H1 (cell line): ENCODE measurements at regions not wholly inside any gene's neighbourhood (a gene's known extent, or its start where the extent isn't known, plus 50 kb on each side); places are given as distances from the start of the nearest gene placed in this dataset.

Experiments used
- CTCF ChIA-PET: fragments of 300-600 bp; sonication (Branson Sonifier 250); formaldehyde crosslinking; loops from one replicate; lab custom pipeline; 2021; ENCODE audit not compliant: partially characterized antibody; lab: Charles Lee
- POLR2A ChIA-PET: fragments of 300-600 bp; sonication (Branson Sonifier 250); formaldehyde crosslinking; loops from one replicate; lab custom pipeline; 2021; ENCODE audit warnings: inconsistent platforms; ENCODE audit not compliant: partially characterized antibody; lab: Charles Lee
- DNase-seq, 2 experiments: peaks; one replicate each; pipeline versions ENCODE4 v3.0.0 to v3.0.0-alpha.2; 2010 to 2022; ENCODE audit warnings: low spot score in 2 of 2, low read depth in 1 of 2, mixed read lengths in 1 of 2
- FAIRE-seq: peaks from 2 replicates; lab custom pipeline; 2011; peaks lifted over from hg19 to GRCh38; lab: Jason Lieb, UNC
- H2AFZ ChIP-seq: 2 replicates; pipeline ENCODE4 v1.8.1; 2012; ENCODE audit warnings: low read length, inconsistent platforms
- H2AK5ac ChIP-seq: 2 replicates; pipeline ENCODE4 v1.6.1; 2013; ENCODE audit warnings: low read depth, low read length
- H2BK120ac ChIP-seq: replicated peaks from 2 replicates; pipeline ENCODE3; 2013; ENCODE audit warnings: low read depth, low read length, inconsistent platforms
- H2BK12ac ChIP-seq: 2 replicates; pipeline ENCODE4 v1.6.1; 2013; ENCODE audit warnings: low read depth, low read length
- H2BK15ac ChIP-seq: 2 replicates; pipeline ENCODE4 v1.6.1; 2013; ENCODE audit warnings: low read length
- H2BK20ac ChIP-seq: 2 replicates; pipeline ENCODE4 v1.6.1; 2013; ENCODE audit warnings: low read length
- H2BK5ac ChIP-seq: 2 replicates; pipeline ENCODE4 v1.6.1; 2013; ENCODE audit warnings: low read depth, low read length
- H3K14ac ChIP-seq: 2 replicates; pipeline ENCODE4 v1.6.1; 2013; ENCODE audit warnings: inconsistent platforms; ENCODE audit not compliant: insufficient read length
- H3K18ac ChIP-seq: 2 replicates; pipeline ENCODE4 v1.6.1; 2013; ENCODE audit warnings: low read length; ENCODE audit errors: extremely low read depth
- H3K23ac ChIP-seq: 2 replicates; pipeline ENCODE4 v1.6.1; 2013; ENCODE audit warnings: inconsistent platforms; ENCODE audit not compliant: insufficient read length
- H3K23me2 ChIP-seq: 2 replicates; pipeline ENCODE4 v1.6.1; 2013; ENCODE audit warnings: low read depth, low read length
- H3K27ac ChIP-seq: 2 replicates; pipeline ENCODE4 v1.6.1; 2011; ENCODE audit warnings: low read depth, low read length, inconsistent platforms
- H3K27me3 ChIP-seq, 4 experiments: replicated peaks in 1 of 4; 1 replicate in 1 of 4; 2 replicates in 3 of 4; pipeline versions ENCODE4 v1.6.1 to v1.8.1; 2011 to 2013; ENCODE audit warnings: low read length in 3 of 4, mild to moderate bottlenecking in 3 of 4, inconsistent platforms in 2 of 4, mixed read lengths in 2 of 4, moderate library complexity in 1 of 4; ENCODE audit not compliant: control insufficient read depth in 3 of 4, insufficient read depth in 3 of 4; ENCODE audit errors: extremely low read depth in 1 of 4
- H3K36me3 ChIP-seq, 4 experiments: 2 replicates each; pipeline versions ENCODE4 v1.6.1 to v1.8.1; 2011 to 2013; ENCODE audit warnings: mild to moderate bottlenecking in 4 of 4, low read length in 3 of 4, moderate library complexity in 2 of 4, control low read depth in 1 of 4, inconsistent platforms in 1 of 4; ENCODE audit not compliant: insufficient read depth in 4 of 4, control insufficient read depth in 2 of 4
- H3K4ac ChIP-seq: replicated peaks from 2 replicates; pipeline ENCODE3; 2013; ENCODE audit warnings: low read length, low read depth, mixed read lengths, inconsistent platforms; ENCODE audit not compliant: insufficient read length
- H3K4me1 ChIP-seq, 4 experiments: replicated peaks in 1 of 4; 1 replicate in 1 of 4; 2 replicates in 3 of 4; pipeline versions ENCODE4 v1.6.1 to v1.8.1; 2011 to 2013; ENCODE audit warnings: low read length in 3 of 4, inconsistent platforms in 2 of 4, mixed read lengths in 1 of 4; ENCODE audit not compliant: insufficient read depth in 4 of 4, control insufficient read depth in 3 of 4
- H3K4me2 ChIP-seq, 2 experiments: 2 replicates each; pipeline versions ENCODE4 v1.6.1 to v1.8.1; 2011 to 2013; ENCODE audit warnings: low read depth in 2 of 2, low read length in 2 of 2, control low read depth in 1 of 2, inconsistent platforms in 1 of 2, mild to moderate bottlenecking in 1 of 2; ENCODE audit not compliant: insufficient read depth in 1 of 2
- H3K4me3 ChIP-seq, 4 experiments: fragments of 200-600, 300-600 bp in 1 of 4; sonication (generic), shearing (Covaris generic), sonication (Bioruptor Twin) in 1 of 4; 2 replicates each; pipeline versions ENCODE4 v1.5.1 to v1.8.1; 2011 to 2016; ENCODE audit warnings: low read length in 4 of 4, low read depth in 3 of 4, control low read depth in 2 of 4, inconsistent platforms in 2 of 4, mild to moderate bottlenecking in 2 of 4, mixed read lengths in 1 of 4, moderate library complexity in 1 of 4; ENCODE audit not compliant: insufficient read depth in 2 of 4; ENCODE audit errors: extremely low read depth in 1 of 4
- H3K56ac ChIP-seq: replicated peaks from 2 replicates; pipeline ENCODE3; 2013; ENCODE audit warnings: low read depth, mild to moderate bottlenecking, mixed read lengths, low read length, inconsistent platforms; ENCODE audit not compliant: insufficient read length
- H3K79me1 ChIP-seq: 2 replicates; pipeline ENCODE4 v1.6.1; 2013; ENCODE audit warnings: low read depth, low read length, control low read depth
- H3K79me2 ChIP-seq, 2 experiments: 2 replicates each; pipeline versions ENCODE4 v1.6.1 to v1.8.1; 2012 to 2013; ENCODE audit warnings: low read length in 2 of 2, mild to moderate bottlenecking in 2 of 2, inconsistent platforms in 1 of 2; ENCODE audit not compliant: insufficient read depth in 2 of 2, control insufficient read depth in 1 of 2
- H3K9ac ChIP-seq, 4 experiments: replicated peaks in 1 of 4; 1 replicate in 1 of 4; 2 replicates in 3 of 4; pipeline versions ENCODE4 v1.6.1 to v1.8.1; 2011 to 2013; ENCODE audit warnings: low read depth in 3 of 4, low read length in 3 of 4, control low read depth in 2 of 4, mild to moderate bottlenecking in 2 of 4, moderate library complexity in 2 of 4, inconsistent platforms in 1 of 4; ENCODE audit errors: extremely low read depth in 1 of 4
- H3K9me3 ChIP-seq, 2 experiments: 2 replicates each; pipeline versions ENCODE4 v1.6.1 to v1.8.1; 2012 to 2013; ENCODE audit warnings: mild to moderate bottlenecking in 2 of 2, moderate library complexity in 2 of 2, control low read depth in 1 of 2, inconsistent platforms in 1 of 2, low read depth in 1 of 2, low read length in 1 of 2, mixed read lengths in 1 of 2; ENCODE audit not compliant: insufficient read depth in 2 of 2
- H4K20me1 ChIP-seq, 2 experiments: replicated peaks in 1 of 2; 2 replicates each; pipeline versions ENCODE3 to v1.8.1; 2011 to 2013; ENCODE audit warnings: inconsistent platforms in 2 of 2, low read length in 2 of 2, mild to moderate bottlenecking in 1 of 2; ENCODE audit not compliant: insufficient read depth in 2 of 2, control insufficient read depth in 1 of 2
- H4K5ac ChIP-seq: 2 replicates; pipeline ENCODE4 v1.6.1; 2013; ENCODE audit warnings: low read length, low read depth, mixed read lengths, inconsistent platforms; ENCODE audit not compliant: insufficient read length
- H4K8ac ChIP-seq: 2 replicates; pipeline ENCODE4 v1.8.0; 2013; ENCODE audit warnings: mild to moderate bottlenecking, moderate library complexity, low read length, inconsistent platforms; ENCODE audit not compliant: insufficient read depth; ENCODE audit errors: extremely low read depth
- H4K91ac ChIP-seq: replicated peaks from 2 replicates; pipeline ENCODE3; 2013; ENCODE audit warnings: low read length, mixed read lengths, inconsistent platforms; ENCODE audit not compliant: insufficient read length
- BRCA1 ChIP-seq: IDR thresholded peaks from 2 replicates; pipeline ENCODE4 v1.6.1; 2012; ENCODE audit warnings: low read depth, low read length, improper control_type of control experiment
- EP300 ChIP-seq, 2 experiments: IDR thresholded peaks; 1 replicate in 1 of 2; 2 replicates in 1 of 2; pipeline ENCODE4 v1.6.1; 2011 to 2012; ENCODE audit warnings: low read depth in 2 of 2, low read length in 2 of 2, mild to moderate bottlenecking in 2 of 2, borderline replicate concordance in 1 of 2, inconsistent platforms in 1 of 2, moderate library complexity in 1 of 2
- HDAC6 ChIP-seq: IDR thresholded peaks from one replicate; pipeline ENCODE4 v1.7.1; 2012; ENCODE audit warnings: low read depth, mild to moderate bottlenecking, inconsistent platforms, low read length, moderate library complexity
- JUND ChIP-seq: IDR thresholded peaks from 2 replicates; pipeline ENCODE4 v1.6.1; 2011; ENCODE audit warnings: mild to moderate bottlenecking, improper control_type of control experiment, low read length
- KDM5A ChIP-seq: fragments of 200-600 bp; IDR thresholded peaks from 2 replicates; pipeline ENCODE4 v1.7.1; 2012; ENCODE audit warnings: mild to moderate bottlenecking, low read length, inconsistent platforms, mixed read lengths
- NRF1 ChIP-seq: IDR thresholded peaks from 2 replicates; pipeline ENCODE4 v1.6.1; 2011; ENCODE audit warnings: mild to moderate bottlenecking, low read depth, low read length, improper control_type of control experiment
- POU5F1 ChIP-seq: IDR thresholded peaks from 2 replicates; pipeline ENCODE4 v1.6.1; 2011; ENCODE audit warnings: low read depth, mild to moderate bottlenecking, low read length, moderate library complexity
- RNF2 ChIP-seq: fragments of 200-900, 300-1000 bp; sonication (generic); IDR thresholded peaks from 2 replicates; pipeline ENCODE4 v1.7.1; 2016; ENCODE audit warnings: borderline replicate concordance, low read depth, mild to moderate bottlenecking, antibody characterized with exemption, low read length; ENCODE audit not compliant: poor library complexity, severe bottlenecking; ENCODE audit errors: missing control alignments
- SAP30 ChIP-seq: fragments of 300-600 bp; sonication (generic); IDR thresholded peaks from 2 replicates; pipeline ENCODE4 v1.7.1; 2012; ENCODE audit warnings: low read length, moderate library complexity, mild to moderate bottlenecking, inconsistent platforms; ENCODE audit not compliant: insufficient read depth, insufficient replicate concordance
- TCF12 ChIP-seq: IDR thresholded peaks from 2 replicates; pipeline ENCODE4 v1.6.1; 2011; ENCODE audit warnings: low read depth, mild to moderate bottlenecking, low read length
- WGBS, 2 experiments: shearing (Covaris generic) in 1 of 2; methylation state at CpG; one replicate each; pipeline versions ENCODE4 v1.1.6 to v1.1.7; 2013 to 2015; ENCODE audit warnings: low lambda C conversion rate in 2 of 2, mixed read lengths in 2 of 2, inconsistent platforms in 1 of 2, low coverage in 1 of 2, missing lambda C conversion rate in 1 of 2; ENCODE audit not compliant: insufficient replicate concordance in 2 of 2, insufficient coverage in 1 of 2, insufficient read length in 1 of 2; ENCODE audit errors: extremely low coverage in 1 of 2, missing lambda C conversion rate in 1 of 2; 5-methylcytosine and 5-hydroxymethylcytosine counted together

DNA sequence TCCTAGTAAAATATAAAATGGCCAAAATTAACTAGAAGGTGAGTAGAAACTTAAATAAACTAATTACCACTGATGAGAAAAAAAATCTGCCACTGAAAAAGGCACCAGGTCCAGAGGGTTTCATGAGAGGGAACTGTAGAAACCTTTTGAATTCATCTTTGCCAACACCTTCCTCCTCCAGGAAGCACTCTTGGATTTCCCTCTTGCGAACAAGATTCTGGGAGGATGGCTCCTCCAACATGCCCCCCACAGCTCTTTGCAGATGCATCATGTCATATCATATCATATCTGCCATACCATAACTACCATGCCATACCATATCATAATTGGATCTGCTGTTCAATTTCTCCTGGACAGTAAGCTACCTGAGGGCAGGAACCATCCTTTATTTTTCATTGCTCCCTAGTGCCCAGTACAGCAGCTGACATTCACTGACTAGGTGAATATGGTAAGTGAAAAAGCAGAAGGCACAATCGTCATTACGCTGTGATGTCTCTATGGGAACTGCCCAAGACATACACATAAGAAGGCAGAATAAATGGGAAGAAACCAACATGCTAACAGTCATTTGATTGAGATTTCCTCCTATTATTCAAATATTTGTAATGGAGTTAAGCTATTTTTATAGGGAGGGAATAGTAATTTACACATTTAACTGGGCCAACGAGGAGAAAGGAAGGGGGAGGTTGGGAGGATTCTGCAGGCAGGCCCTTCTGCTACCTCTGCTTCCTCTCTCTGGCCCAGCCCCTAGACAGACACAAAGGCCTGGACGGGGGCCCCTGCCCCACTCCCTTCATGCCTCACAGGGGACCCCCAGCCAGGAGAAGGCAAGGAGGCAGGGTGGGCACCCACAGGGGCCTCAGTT is 110.1 kb upstream of the SMURF2 start:
- Histone ChIP-seq H3K23ac (no peak overlapping the region), H2AFZ (no peak overlapping the region), H2BK20ac (no peak overlapping the region), H2BK120ac (no peak overlapping the region), H4K91ac (no peak overlapping the region), H4K5ac (no peak overlapping the region), H3K18ac (no peak overlapping the region), H3K4me2 (no peak overlapping the region), H2BK5ac (no peak overlapping the region), H3K9ac (no peak overlapping the region), H2BK12ac (no peak overlapping the region), H3K4me1 (peaks cover 0 to 14% (median 3%) of the 10 kb centered on the region in 4 experiments; a peak in 6 of 7 replicates), H3K36me3 (no peaks in the 10 kb centered on the region; a peak in 1 of 8 replicates), H3K56ac (no peak overlapping the region), H4K20me1 (peaks cover 0 to 2% of the 10 kb centered on the region in 2 experiments), H2BK15ac (no peak overlapping the region), H3K79me1 (no peaks in the 10 kb centered on the region), H3K9me3 (no peaks in the 10 kb centered on the region), H3K4ac (no peak overlapping the region), H4K8ac (peak overlapping the region; percentile 21; the same call in 1 of the 2 replicates), H3K23me2 (no peaks in the 10 kb centered on the region; the same call in 1 of the 2 replicates), H2AK5ac (no peak overlapping the region), H3K27me3 (peaks cover under 1 to 22% (median 18%) of the 10 kb centered on the region in 4 experiments), H3K4me3 (no peak overlapping the region), H3K79me2 (no peaks in the 10 kb centered on the region; a peak in 1 of 4 replicates), H3K14ac (no peak overlapping the region), H3K27ac (no peak overlapping the region)
- CTCF ChIA-PET = interaction anchor here (0.9 to 6.2 kb wide), 5 partner anchors 8 to 32 kb away, joined by 3 to 28 read pairs (median 5); no protein-coding TSS in a partner anchor
- WGBS, 2 experiments = 79% methylated on average over 5 of the region's 5 CpGs; no CpG with 5 or more reads in 1 of the 2 experiments
- DNase-seq (no peak), FAIRE-seq (no peak)
- POLR2A ChIA-PET = interaction anchor here (2.1 kb wide), 1 partner anchor 267 kb away, joined by 6 read pairs; no protein-coding TSS in a partner anchor
- TF ChIP-seq EP300 (IDR thresholded peaks at IDR 0.05; ENCODE audit: borderline replicate concordance in 1 of 2, low read depth in 2 of 2, low read length in 2 of 2) = no peak
- TF ChIP-seq JUND = no peak
- TF ChIP-seq BRCA1 = no peak
- no peak for TF ChIP-seq POU5F1
- TF ChIP-seq SAP30 = no peak
- no peak for TF ChIP-seq TCF12
- no peak for TF ChIP-seq RNF2
- TF ChIP-seq KDM5A = no peak
- no peak for TF ChIP-seq NRF1
- no peak for TF ChIP-seq HDAC6
